Neural cell (in vitro differentiated cells): ENCODE measurements at regions not wholly inside any gene's neighbourhood (a gene's known extent, or its start where the extent isn't known, plus 50 kb on each side); places are given as distances from the start of the nearest gene placed in this dataset.

ENCODE experiments used
- H2AFZ ChIP-seq: fragments of 200-600, 300-800 bp; sonication (generic), shearing (Covaris generic); 2 replicates; pipeline ENCODE4 v1.6.0; 2014; ENCODE audit warnings: low read depth, mild to moderate bottlenecking, antibody characterized with exemption, low read length, moderate library complexity
- H3F3A ChIP-seq: fragments of 200-600 bp; shearing (Covaris generic); 2 replicates; pipeline ENCODE4 v1.6.1; 2016; ENCODE audit warnings: mild to moderate bottlenecking, moderate library complexity, mixed read lengths, antibody characterized with exemption, low read length; ENCODE audit not compliant: insufficient read depth, poor library complexity, severe bottlenecking
- H3K27ac ChIP-seq: fragments of 200-600, 300-800 bp; sonication (generic), shearing (Covaris generic); 2 replicates; pipeline ENCODE4 v1.5.1; 2014; ENCODE audit warnings: mild to moderate bottlenecking, low read length, moderate library complexity
- H3K27me3 ChIP-seq: fragments of 300-800, 200-600 bp; sonication (generic), shearing (Covaris generic); 2 replicates; pipeline ENCODE4 v1.6.0; 2014; ENCODE audit warnings: mild to moderate bottlenecking, low read depth, low read length, moderate library complexity; ENCODE audit not compliant: insufficient read depth
- H3K36me3 ChIP-seq: fragments of 300-800, 200-600 bp; sonication (generic), shearing (Covaris generic); 2 replicates; pipeline ENCODE4 v1.5.1; 2014; ENCODE audit warnings: mild to moderate bottlenecking, antibody characterized with exemption, low read length, moderate library complexity; ENCODE audit not compliant: insufficient read depth
- H3K4me2 ChIP-seq: fragments of 300-800, 200-600 bp; sonication (generic), shearing (Covaris generic); 2 replicates; pipeline ENCODE4 v1.6.0; 2014; ENCODE audit warnings: mild to moderate bottlenecking, low read length
- H3K4me3 ChIP-seq: fragments of 300-800, 200-600 bp; sonication (generic), shearing (Covaris generic); 2 replicates; pipeline ENCODE4 v1.5.1; 2014; ENCODE audit warnings: mild to moderate bottlenecking, low read length, moderate library complexity
- H3K79me2 ChIP-seq: fragments of 200-600 bp; shearing (Covaris generic); replicated peaks from 2 replicates; pipeline ENCODE4 v1.6.0; 2014; ENCODE audit warnings: mild to moderate bottlenecking, low read length, moderate library complexity; ENCODE audit not compliant: insufficient read depth
- H3K9ac ChIP-seq: fragments of 300-800, 200-600 bp; sonication (generic), shearing (Covaris generic); 2 replicates; pipeline ENCODE4 v1.6.1; 2016; ENCODE audit warnings: mild to moderate bottlenecking, low read length, mixed read lengths
- H3K9me2 ChIP-seq: fragments of 200-600 bp; shearing (Covaris generic); 2 replicates; pipeline ENCODE4 v1.6.1; 2016; ENCODE audit warnings: mild to moderate bottlenecking, low read length, mixed read lengths; ENCODE audit not compliant: insufficient read depth
- H3K9me3 ChIP-seq: fragments of 200-600, 300-800 bp; sonication (generic), shearing (Covaris generic); 2 replicates; pipeline ENCODE4 v1.6.1; 2016; ENCODE audit warnings: mild to moderate bottlenecking, mixed run types, low read length, moderate library complexity, mixed read lengths
- H4K20me1 ChIP-seq: fragments of 200-600 bp; shearing (Covaris generic); 2 replicates; pipeline ENCODE4 v1.6.1; 2016; ENCODE audit warnings: mild to moderate bottlenecking, mixed run types; ENCODE audit not compliant: insufficient read depth
- CTCF ChIP-seq: fragments of 450-650 bp; IDR thresholded peaks from 2 replicates; pipeline ENCODE4 v1.5.1; 2014; ENCODE audit warnings: antibody characterized with exemption, mild to moderate bottlenecking, moderate library complexity; ENCODE audit not compliant: poor library complexity, severe bottlenecking
- EZH2 ChIP-seq: fragments of 200-600, 300-800 bp; shearing (Covaris generic), sonication (generic); IDR thresholded peaks from 2 replicates; pipeline ENCODE4 v1.6.1; 2014; ENCODE audit warnings: antibody characterized with exemption, low read length, borderline replicate concordance, mild to moderate bottlenecking; ENCODE audit not compliant: insufficient read depth, poor library complexity, severe bottlenecking
- MXI1 ChIP-seq: fragments of 450-650 bp; conservative IDR thresholded peaks from 2 replicates; pipeline ENCODE4 v1.6.1; 2014; ENCODE audit warnings: antibody characterized with exemption, mild to moderate bottlenecking; ENCODE audit not compliant: poor library complexity, severe bottlenecking
- POLR2AphosphoS5 ChIP-seq: IDR thresholded peaks from 2 replicates; pipeline ENCODE4 v1.6.1; 2012
- TF ChIP-seq, protein P1 (sequence below): IDR thresholded peaks from 2 replicates; pipeline ENCODE4 v1.6.1; 2012; ENCODE audit warnings: borderline replicate concordance

DNA sequence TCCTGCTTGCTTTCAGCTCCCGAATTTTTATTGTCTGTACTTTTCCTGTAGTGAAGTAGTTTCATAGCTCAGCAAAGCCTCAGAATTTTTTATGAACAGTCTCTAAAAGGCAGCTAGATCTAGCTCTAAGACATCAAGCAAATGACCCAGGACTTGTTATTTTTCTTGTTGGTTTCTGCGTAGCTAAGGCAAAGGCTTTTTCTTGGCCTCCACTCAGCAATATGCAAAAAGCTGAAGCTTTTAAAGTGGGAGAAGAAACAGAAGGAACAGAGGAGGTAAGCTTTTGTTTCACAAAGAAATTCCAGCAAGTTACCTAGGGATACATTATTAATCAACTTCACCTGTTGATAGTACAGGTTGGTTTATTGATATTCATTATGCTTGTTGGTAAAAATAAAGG is 235.9 kb downstream of the PCDH20 start:
- Histone ChIP-seq H2AFZ (no peak overlapping the region), H3K36me3 (no peaks in the 10 kb centered on the region), H3K79me2 (no peaks in the 10 kb centered on the region), H3K4me2 (no peak overlapping the region), H3K27me3 (no peaks in the 10 kb centered on the region), H3K9me3 (peaks cover 4% of the 10 kb centered on the region), H3K4me3 (no peak overlapping the region), H4K20me1 (no peaks in the 10 kb centered on the region), H3K27ac (no peak overlapping the region), H3F3A (no peaks in the 10 kb centered on the region), H3K9ac (no peak overlapping the region), H3K9me2 (no peaks in the 10 kb centered on the region)
- TF ChIP-seq POLR2AphosphoS5 = no peak

DNA sequence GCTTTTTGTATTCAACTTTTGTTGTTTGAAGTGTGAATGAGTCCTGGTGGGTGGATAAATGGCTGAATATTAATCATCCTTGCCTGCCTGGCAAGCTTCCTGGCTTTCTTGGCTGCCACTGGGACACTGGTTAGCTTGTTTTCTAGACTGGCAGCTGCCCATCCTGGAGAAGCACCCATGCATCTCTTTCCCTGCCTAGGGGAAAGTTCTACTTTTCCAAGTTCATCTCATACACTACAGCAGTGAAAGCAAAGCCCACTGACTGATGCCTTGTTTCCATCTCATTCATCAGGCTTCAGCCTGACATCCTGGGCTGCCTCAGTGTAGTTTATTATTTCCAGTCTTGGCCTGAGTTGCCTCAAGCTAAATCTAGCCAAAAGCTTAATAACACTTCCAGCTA is 244.8 kb downstream of the PCDH20 start:
- peaks cover 4% of the 10 kb centered on the region for H3K9me3 ChIP-seq
- no peak overlapping the region for H3K4me3 ChIP-seq
- no peaks in the 10 kb centered on the region for H3K27me3 ChIP-seq
- H2AFZ ChIP-seq = no peak overlapping the region
- H3F3A ChIP-seq = no peaks in the 10 kb centered on the region
- H3K36me3 ChIP-seq = no peaks in the 10 kb centered on the region
- no peak overlapping the region for H3K27ac ChIP-seq
- H3K79me2 ChIP-seq = no peaks in the 10 kb centered on the region
- TF ChIP-seq EZH2 = no peak
- no peak overlapping the region for H3K4me2 ChIP-seq
- H4K20me1 ChIP-seq = no peaks in the 10 kb centered on the region
- H3K9ac ChIP-seq = no peak overlapping the region
- no peaks in the 10 kb centered on the region for H3K9me2 ChIP-seq

GRCh38 chr13:61162636-61163035 is 253.0 kb downstream of the PCDH20 start:
- H3K9me2 ChIP-seq = no peaks in the 10 kb centered on the region
- H3K4me2 ChIP-seq = no peak overlapping the region
- no peak for TF ChIP-seq MXI1
- no peak for TF ChIP-seq CTCF
- TF ChIP-seq, protein P1, sequence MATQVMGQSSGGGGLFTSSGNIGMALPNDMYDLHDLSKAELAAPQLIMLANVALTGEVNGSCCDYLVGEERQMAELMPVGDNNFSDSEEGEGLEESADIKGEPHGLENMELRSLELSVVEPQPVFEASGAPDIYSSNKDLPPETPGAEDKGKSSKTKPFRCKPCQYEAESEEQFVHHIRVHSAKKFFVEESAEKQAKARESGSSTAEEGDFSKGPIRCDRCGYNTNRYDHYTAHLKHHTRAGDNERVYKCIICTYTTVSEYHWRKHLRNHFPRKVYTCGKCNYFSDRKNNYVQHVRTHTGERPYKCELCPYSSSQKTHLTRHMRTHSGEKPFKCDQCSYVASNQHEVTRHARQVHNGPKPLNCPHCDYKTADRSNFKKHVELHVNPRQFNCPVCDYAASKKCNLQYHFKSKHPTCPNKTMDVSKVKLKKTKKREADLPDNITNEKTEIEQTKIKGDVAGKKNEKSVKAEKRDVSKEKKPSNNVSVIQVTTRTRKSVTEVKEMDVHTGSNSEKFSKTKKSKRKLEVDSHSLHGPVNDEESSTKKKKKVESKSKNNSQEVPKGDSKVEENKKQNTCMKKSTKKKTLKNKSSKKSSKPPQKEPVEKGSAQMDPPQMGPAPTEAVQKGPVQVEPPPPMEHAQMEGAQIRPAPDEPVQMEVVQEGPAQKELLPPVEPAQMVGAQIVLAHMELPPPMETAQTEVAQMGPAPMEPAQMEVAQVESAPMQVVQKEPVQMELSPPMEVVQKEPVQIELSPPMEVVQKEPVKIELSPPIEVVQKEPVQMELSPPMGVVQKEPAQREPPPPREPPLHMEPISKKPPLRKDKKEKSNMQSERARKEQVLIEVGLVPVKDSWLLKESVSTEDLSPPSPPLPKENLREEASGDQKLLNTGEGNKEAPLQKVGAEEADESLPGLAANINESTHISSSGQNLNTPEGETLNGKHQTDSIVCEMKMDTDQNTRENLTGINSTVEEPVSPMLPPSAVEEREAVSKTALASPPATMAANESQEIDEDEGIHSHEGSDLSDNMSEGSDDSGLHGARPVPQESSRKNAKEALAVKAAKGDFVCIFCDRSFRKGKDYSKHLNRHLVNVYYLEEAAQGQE = no peak
- H3K9me3 ChIP-seq = no peaks in the 10 kb centered on the region
- no peaks in the 10 kb centered on the region for H3K36me3 ChIP-seq
- no peaks in the 10 kb centered on the region for H3F3A ChIP-seq
- no peak overlapping the region for H3K4me3 ChIP-seq
- no peaks in the 10 kb centered on the region for H3K27me3 ChIP-seq
- no peaks in the 10 kb centered on the region for H4K20me1 ChIP-seq
- no peak overlapping the region for H3K9ac ChIP-seq
- H2AFZ ChIP-seq = no peak overlapping the region
- H3K27ac ChIP-seq = no peak overlapping the region
- no peaks in the 10 kb centered on the region for H3K79me2 ChIP-seq
